Right lobe of liver (tissue), 6 donors: ENCODE measurements at regions not wholly inside any gene's neighbourhood (a gene's known extent, or its start where the extent isn't known, plus 50 kb on each side); places are given as distances from the start of the nearest gene placed in this dataset.

ENCODE experiments used
- ATAC-seq, 4 donors: fragments of 200-7000 bp; cut with Tn5 transposase; one replicate each; pipeline ENCODE4 v1.9.1; 2020; ENCODE audit warnings: mild to moderate bottlenecking in 4 of 4, moderate library complexity in 4 of 4
- DNase-seq, 3 donors: peaks; one replicate each; pipeline ENCODE4 v3.0.0-alpha.2; 2020
- H3K27ac ChIP-seq, 3 donors: fragments of 200-600 bp; one replicate each; pipeline ENCODE4 v1.8.0; 2022
- H3K27me3 ChIP-seq, 2 donors: fragments of 200-600 bp; one replicate each; pipeline ENCODE4 v1.8.0; 2022
- H3K36me3 ChIP-seq, 4 donors: fragments of 200-600 bp; sonication (generic) in 1 of 4; one replicate each; pipeline versions ENCODE4 v1.5.1 to v1.8.0; 2017 to 2022; ENCODE audit warnings: control low read depth in 1 of 4
- H3K4me1 ChIP-seq, 4 donors: fragments of 200-600 bp; sonication (generic) in 1 of 4; one replicate each; pipeline versions ENCODE4 v1.5.1 to v1.8.0; 2017 to 2022; ENCODE audit warnings: control low read depth in 1 of 4
- H3K4me3 ChIP-seq, 3 donors: fragments of 200-600 bp; one replicate each; pipeline ENCODE4 v1.8.0; 2022
- H3K9me3 ChIP-seq, 4 donors: fragments of 200-600 bp; sonication (generic) in 1 of 4; one replicate each; pipeline versions ENCODE4 v1.5.1 to v1.8.0; 2017 to 2022; ENCODE audit warnings: control low read depth in 1 of 4
- POLR2A ChIP-seq: fragments of 450-650 bp; IDR thresholded peaks from one replicate; pipeline ENCODE4 v1.6.1; 2017; ENCODE audit warnings: antibody characterized with exemption, mild to moderate bottlenecking
- WGBS: methylation state at CpG from one replicate; pipeline ENCODE4 v1.1.6; 2018; ENCODE audit warnings: low coverage, low lambda C conversion rate; ENCODE audit not compliant: insufficient coverage; ENCODE audit errors: missing lambda C conversion rate; 5-methylcytosine and 5-hydroxymethylcytosine counted together
- intact Hi-C, 2 donors: fragments of 100-400 bp; cut with DNase I; formaldehyde crosslinking; loops; one replicate each; pipeline versions ENCODE4 v1.11.2 to v1.14.1; 2022
- TF ChIP-seq, protein P1 (sequence below), 4 donors: fragments of 200-600 bp in 3 of 4; fragments of 450-650 bp in 1 of 4; IDR thresholded peaks; one replicate each; pipeline versions ENCODE4 v1.5.1 to v1.8.0; 2016 to 2022; ENCODE audit warnings: antibody characterized with exemption in 4 of 4, mild to moderate bottlenecking in 2 of 4
- donor health status: DM: no; HTN: yes; CAD: no.
- donor health status: DM: no; HTN: no; CAD: no.
- donor health status: DM: no; HTN: no; CAD: no.
- donor health status: DM: no; HTN: yes; CAD: no.
- donor health status: DM: no; HTN: yes; CAD: no.

- Histone ChIP-seq H3K36me3 (no peaks in the 10 kb centered on the region), H3K27me3 (no peaks in the 10 kb centered on the region), H3K9me3 (no peaks in the 10 kb centered on the region), H3K4me1 (no peaks in the 10 kb centered on the region), H3K4me3 (no peak overlapping the region), H3K27ac (no peak overlapping the region)
- ATAC-seq = no peak
- TF ChIP-seq, protein P1, sequence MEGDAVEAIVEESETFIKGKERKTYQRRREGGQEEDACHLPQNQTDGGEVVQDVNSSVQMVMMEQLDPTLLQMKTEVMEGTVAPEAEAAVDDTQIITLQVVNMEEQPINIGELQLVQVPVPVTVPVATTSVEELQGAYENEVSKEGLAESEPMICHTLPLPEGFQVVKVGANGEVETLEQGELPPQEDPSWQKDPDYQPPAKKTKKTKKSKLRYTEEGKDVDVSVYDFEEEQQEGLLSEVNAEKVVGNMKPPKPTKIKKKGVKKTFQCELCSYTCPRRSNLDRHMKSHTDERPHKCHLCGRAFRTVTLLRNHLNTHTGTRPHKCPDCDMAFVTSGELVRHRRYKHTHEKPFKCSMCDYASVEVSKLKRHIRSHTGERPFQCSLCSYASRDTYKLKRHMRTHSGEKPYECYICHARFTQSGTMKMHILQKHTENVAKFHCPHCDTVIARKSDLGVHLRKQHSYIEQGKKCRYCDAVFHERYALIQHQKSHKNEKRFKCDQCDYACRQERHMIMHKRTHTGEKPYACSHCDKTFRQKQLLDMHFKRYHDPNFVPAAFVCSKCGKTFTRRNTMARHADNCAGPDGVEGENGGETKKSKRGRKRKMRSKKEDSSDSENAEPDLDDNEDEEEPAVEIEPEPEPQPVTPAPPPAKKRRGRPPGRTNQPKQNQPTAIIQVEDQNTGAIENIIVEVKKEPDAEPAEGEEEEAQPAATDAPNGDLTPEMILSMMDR (IDR thresholded peaks at IDR 0.05) = no peak
- TF ChIP-seq POLR2A = no peak
- no peak for DNase-seq
- intact Hi-C loops = no loop called here
- 90% methylated on average over 2 of the region's 2 CpGs for WGBS
Observed at GRCh38 chr5:146971401-146971800, 92.8 kb upstream of the PPP2R2B start.

DNA sequence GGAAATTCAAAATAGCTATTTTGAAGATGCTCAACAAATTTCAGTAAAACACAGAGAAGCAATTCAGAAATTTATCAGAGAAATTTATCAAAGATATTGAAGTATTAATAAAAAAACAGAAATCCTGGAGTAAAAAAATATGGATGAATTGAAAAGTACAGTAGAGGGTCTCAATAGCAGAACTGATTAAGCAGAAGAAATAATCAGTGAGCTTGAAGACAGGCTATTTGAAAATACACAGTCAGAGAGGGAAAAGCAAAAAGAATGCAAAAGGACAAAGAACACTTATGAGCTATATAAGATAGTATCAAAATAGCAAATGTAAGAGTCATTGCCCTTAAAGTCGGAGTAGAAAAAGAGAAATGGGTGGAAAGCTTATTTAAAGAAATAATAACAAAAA is 107.9 kb upstream of the PPP2R2B start:
- ATAC-seq (no peak), DNase-seq (no peak)
- Histone ChIP-seq H3K4me1 (no peaks in the 10 kb centered on the region), H3K4me3 (no peak overlapping the region), H3K9me3 (peaks cover 0 to 4% (median 0%) of the 10 kb centered on the region in 4 donors), H3K27me3 (no peaks in the 10 kb centered on the region), H3K27ac (no peak overlapping the region), H3K36me3 (no peaks in the 10 kb centered on the region)
- intact Hi-C loops = no loop called here
- 46% methylated on average over 1 of the region's 1 CpG for WGBS
- TF ChIP-seq, protein P1 (IDR thresholded peaks at IDR 0.05) = no peak
- TF ChIP-seq POLR2A = no peak

GRCh38 chr5:146993876-146994530 is 115.4 kb upstream of the PPP2R2B start:
- DNase-seq = no peak
- Histone ChIP-seq H3K4me1 (no peaks in the 10 kb centered on the region), H3K27me3 (no peaks in the 10 kb centered on the region), H3K27ac (no peak overlapping the region), H3K9me3 (no peaks in the 10 kb centered on the region), H3K4me3 (no peak overlapping the region), H3K36me3 (no peaks in the 10 kb centered on the region)
- WGBS = 44% methylated on average over 4 of the region's 4 CpGs
- TF ChIP-seq, protein P1 (IDR thresholded peaks at IDR 0.05) = no peak
- no peak for TF ChIP-seq POLR2A
- intact Hi-C loops = no loop called here
- ATAC-seq = no peak

DNA sequence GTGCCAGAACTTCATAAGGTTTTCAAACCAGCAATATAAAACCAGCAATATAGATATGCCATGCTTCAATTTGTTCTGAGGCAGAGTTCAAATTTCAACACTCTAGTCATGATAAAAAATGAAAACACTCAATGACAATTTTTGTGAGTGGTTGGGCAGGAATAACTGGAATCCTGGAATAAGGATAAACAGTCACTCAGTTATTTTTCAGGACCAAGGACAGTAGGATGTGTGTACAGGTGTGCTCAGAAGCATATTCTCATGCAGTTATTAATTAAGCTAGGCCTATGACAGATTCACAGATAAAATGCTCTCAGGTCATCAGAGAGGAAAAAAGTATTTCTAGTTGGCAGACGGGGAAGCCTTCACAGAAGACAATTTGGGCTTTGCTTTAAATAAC is 117.3 kb upstream of the PPP2R2B start:
- intact Hi-C loops = no loop called here
- H3K4me3 ChIP-seq = no peak overlapping the region
- no peaks in the 10 kb centered on the region for H3K27me3 ChIP-seq
- WGBS = 45% methylated on average over 1 of the region's 1 CpG
- TF ChIP-seq POLR2A = no peak
- TF ChIP-seq, protein P1 (IDR thresholded peaks at IDR 0.05) = no peak
- DNase-seq = no peak
- no peaks in the 10 kb centered on the region for H3K9me3 ChIP-seq
- no peaks in the 10 kb centered on the region for H3K4me1 ChIP-seq
- no peaks in the 10 kb centered on the region for H3K36me3 ChIP-seq
- no peak for ATAC-seq
- no peak overlapping the region for H3K27ac ChIP-seq

DNA sequence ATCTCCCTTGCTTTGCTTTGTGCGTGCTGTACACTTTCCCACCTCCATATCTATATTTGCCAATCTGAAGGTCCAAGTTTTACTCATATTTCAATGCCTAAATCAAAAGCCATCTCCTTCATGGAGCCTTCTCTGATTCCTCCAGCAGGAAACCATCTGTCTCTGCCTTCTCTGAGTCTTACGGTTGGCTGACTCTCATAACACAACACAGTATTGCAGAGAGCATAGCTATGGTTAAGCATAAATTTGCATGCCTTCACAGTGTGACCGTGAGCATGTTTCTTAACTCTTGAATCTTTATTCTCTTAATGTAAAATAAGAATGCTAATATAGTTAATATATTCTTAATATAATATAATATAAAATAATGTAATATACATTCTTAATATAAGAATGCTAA is 136.8 kb upstream of the PPP2R2B start:
- Histone ChIP-seq H3K9me3 (no peaks in the 10 kb centered on the region), H3K4me3 (no peak overlapping the region), H3K27me3 (no peaks in the 10 kb centered on the region), H3K27ac (no peak overlapping the region), H3K36me3 (no peaks in the 10 kb centered on the region), H3K4me1 (no peaks in the 10 kb centered on the region)
- ATAC-seq (no peak), DNase-seq (no peak)
- intact Hi-C loops = no loop called here
- 82% methylated on average over 3 of the region's 3 CpGs for WGBS
- TF ChIP-seq POLR2A = no peak
- TF ChIP-seq, protein P1 (IDR thresholded peaks at IDR 0.05) = no peak
